ENCODE measurements at regions not wholly inside any gene's neighbourhood (a gene's known extent, or its start where the extent isn't known, plus 50 kb on each side); places are given as distances from the start of the nearest gene placed in this dataset.

DNA sequence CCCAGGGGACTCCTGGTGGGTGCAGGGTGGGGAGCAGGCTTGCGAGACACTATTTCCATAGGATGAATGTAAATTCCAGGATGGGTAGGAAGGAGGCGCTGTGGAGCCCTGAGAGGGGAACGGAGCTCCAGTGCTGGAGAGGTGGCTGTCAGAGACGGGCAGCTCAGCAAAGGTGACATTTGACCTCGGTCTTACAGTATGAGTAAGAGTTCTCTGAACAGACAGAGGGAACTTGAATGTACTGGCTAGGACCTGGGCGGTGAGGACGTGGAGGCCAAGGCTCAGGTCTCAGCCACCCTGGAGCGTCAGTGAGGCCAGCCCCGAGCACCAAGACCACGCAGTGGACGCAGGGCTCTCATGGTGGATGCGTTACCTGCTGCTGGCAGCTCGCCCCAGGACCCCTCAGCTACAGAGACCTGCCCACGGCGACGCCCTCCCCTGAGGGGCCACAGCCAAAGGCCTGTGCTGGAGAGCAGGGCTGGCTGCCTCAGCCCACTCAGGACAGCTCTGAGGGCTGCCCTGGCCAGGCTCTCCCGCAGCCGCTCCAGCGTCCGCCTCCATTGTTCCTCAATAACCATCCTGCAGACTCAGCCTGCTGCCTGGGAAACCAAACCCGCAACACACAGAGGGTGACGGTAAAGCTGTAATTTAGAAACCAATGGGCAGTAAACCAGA lies 65.9 kb upstream of the TNRC6C start:
- Histone ChIP-seq H3K27me3 (ENCODE audit: control insufficient read depth in 4 of 4, insufficient read depth in 4 of 4, low read length in 3 of 4) (no peaks in the 10 kb centered on the region), H3K4me1 (ENCODE audit: control insufficient read depth in 4 of 4, insufficient read depth in 4 of 4, low read length in 3 of 4) (peaks cover 0 to 8% (median 4%) of the 10 kb centered on the region in 4 donors), H3K9ac (ENCODE audit: low read depth in 1 of 2, low read length in 2 of 2) (no peak overlapping the region), H3K9me3 (ENCODE audit: control insufficient read depth in 4 of 4, low read length in 3 of 4) (no peaks in the 10 kb centered on the region), H3K27ac (ENCODE audit: low read depth in 1 of 2, low read length in 2 of 2) (no peak overlapping the region), H3K36me3 (ENCODE audit: control insufficient read depth in 4 of 4, insufficient read depth in 3 of 4, low read depth in 1 of 4, low read length in 3 of 4) (no peaks in the 10 kb centered on the region), H3K4me3 (ENCODE audit: low read depth in 1 of 3, low read length in 3 of 3) (no peak overlapping the region)
- TF ChIP-seq RXRA (IDR thresholded peaks at IDR 0.05), result no peak
- peak in 1 of 2 donors; percentile 4 for TF ChIP-seq RAD21 (IDR thresholded peaks at IDR 0.05)
- WGBS, result 81% methylated on average over 22 of the region's 22 CpGs
- no peak for DNase-seq (ENCODE audit: low spot score)

DNA sequence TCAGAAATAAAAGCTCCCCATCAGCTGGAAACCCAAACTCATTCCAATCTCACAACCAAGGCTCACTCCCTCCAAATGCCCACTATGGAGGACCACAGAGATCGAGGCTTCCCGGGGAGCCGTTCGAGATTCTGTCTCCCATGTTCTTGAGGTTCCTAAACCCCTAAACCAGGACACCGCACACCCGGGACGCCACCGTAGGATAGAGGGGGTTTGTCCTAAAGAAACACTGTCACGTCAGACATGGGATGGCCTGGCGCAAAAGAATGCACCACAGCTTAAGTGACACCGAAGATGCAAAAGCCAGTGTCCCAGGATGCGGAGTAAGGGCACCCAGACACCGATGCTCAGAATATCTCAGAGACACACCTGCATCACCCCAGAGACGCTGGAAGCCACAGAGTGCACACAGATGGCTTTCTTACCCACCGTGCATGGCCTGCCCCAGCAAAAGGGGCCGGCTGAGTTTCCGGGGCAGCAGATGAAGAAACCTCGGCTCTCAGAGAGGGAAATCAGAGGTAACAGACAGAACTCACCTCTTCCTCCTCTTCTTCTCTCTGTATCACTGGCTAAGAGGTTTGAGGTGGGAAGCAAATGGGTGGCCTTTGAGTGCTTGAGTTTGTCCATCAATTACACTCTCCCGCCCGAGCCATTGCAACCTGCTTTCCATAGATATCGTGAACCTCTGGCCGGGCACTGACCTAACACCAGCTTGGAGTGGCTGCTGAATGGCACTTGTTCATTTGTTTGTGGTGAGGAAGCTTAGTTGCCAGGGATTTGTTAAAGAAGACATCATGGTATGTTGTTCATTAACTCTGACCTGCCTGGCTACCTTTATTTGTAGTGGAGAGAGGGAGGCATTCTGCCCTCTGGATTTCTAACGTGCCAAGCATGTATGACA lies 65.1 kb upstream of the TNRC6C start:
- Histone ChIP-seq H3K9me3 (ENCODE audit: control insufficient read depth in 4 of 4, low read length in 3 of 4) (no peaks in the 10 kb centered on the region), H3K27me3 (ENCODE audit: control insufficient read depth in 4 of 4, insufficient read depth in 4 of 4, low read length in 3 of 4) (no peaks in the 10 kb centered on the region), H3K4me1 (ENCODE audit: control insufficient read depth in 4 of 4, insufficient read depth in 4 of 4, low read length in 3 of 4) (no peaks in the 10 kb centered on the region), H3K4me3 (ENCODE audit: low read depth in 1 of 3, low read length in 3 of 3) (no peak overlapping the region), H3K27ac (ENCODE audit: low read depth in 1 of 2, low read length in 2 of 2) (no peak overlapping the region), H3K9ac (ENCODE audit: low read depth in 1 of 2, low read length in 2 of 2) (no peak overlapping the region), H3K36me3 (ENCODE audit: control insufficient read depth in 4 of 4, insufficient read depth in 3 of 4, low read depth in 1 of 4, low read length in 3 of 4) (no peaks in the 10 kb centered on the region)
- TF ChIP-seq SP1 (IDR thresholded peaks at IDR 0.05) (no peak), FOXA2 (IDR thresholded peaks at IDR 0.05) (no peak), YY1 (IDR thresholded peaks at IDR 0.05) (no peak), GABPA (IDR thresholded peaks at IDR 0.05 in 1 of 2, conservative IDR thresholded peaks at IDR 0.05 in 1 of 2) (no peak), FOXA1 (IDR thresholded peaks at IDR 0.05) (no peak), HNF4G (IDR thresholded peaks at IDR 0.05) (no peak), HNF4A (conservative IDR thresholded peaks at IDR 0.05) (no peak), RAD21 (IDR thresholded peaks at IDR 0.05) (no peak), EGR1 (IDR thresholded peaks at IDR 0.05; ENCODE audit: low read depth in 2 of 2) (no peak), RXRA (IDR thresholded peaks at IDR 0.05) (no peak), JUND (IDR thresholded peaks at IDR 0.05) (no peak), NR2F2 (IDR thresholded peaks at IDR 0.05) (no peak), TAF1 (conservative IDR thresholded peaks at IDR 0.05) (no peak)
- TF ChIP-seq, protein P1, sequence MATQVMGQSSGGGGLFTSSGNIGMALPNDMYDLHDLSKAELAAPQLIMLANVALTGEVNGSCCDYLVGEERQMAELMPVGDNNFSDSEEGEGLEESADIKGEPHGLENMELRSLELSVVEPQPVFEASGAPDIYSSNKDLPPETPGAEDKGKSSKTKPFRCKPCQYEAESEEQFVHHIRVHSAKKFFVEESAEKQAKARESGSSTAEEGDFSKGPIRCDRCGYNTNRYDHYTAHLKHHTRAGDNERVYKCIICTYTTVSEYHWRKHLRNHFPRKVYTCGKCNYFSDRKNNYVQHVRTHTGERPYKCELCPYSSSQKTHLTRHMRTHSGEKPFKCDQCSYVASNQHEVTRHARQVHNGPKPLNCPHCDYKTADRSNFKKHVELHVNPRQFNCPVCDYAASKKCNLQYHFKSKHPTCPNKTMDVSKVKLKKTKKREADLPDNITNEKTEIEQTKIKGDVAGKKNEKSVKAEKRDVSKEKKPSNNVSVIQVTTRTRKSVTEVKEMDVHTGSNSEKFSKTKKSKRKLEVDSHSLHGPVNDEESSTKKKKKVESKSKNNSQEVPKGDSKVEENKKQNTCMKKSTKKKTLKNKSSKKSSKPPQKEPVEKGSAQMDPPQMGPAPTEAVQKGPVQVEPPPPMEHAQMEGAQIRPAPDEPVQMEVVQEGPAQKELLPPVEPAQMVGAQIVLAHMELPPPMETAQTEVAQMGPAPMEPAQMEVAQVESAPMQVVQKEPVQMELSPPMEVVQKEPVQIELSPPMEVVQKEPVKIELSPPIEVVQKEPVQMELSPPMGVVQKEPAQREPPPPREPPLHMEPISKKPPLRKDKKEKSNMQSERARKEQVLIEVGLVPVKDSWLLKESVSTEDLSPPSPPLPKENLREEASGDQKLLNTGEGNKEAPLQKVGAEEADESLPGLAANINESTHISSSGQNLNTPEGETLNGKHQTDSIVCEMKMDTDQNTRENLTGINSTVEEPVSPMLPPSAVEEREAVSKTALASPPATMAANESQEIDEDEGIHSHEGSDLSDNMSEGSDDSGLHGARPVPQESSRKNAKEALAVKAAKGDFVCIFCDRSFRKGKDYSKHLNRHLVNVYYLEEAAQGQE (IDR thresholded peaks at IDR 0.05), result no peak
- TF ChIP-seq, protein P2, sequence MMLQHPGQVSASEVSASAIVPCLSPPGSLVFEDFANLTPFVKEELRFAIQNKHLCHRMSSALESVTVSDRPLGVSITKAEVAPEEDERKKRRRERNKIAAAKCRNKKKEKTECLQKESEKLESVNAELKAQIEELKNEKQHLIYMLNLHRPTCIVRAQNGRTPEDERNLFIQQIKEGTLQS (IDR thresholded peaks at IDR 0.05), result no peak
- TF ChIP-seq, protein P3, sequence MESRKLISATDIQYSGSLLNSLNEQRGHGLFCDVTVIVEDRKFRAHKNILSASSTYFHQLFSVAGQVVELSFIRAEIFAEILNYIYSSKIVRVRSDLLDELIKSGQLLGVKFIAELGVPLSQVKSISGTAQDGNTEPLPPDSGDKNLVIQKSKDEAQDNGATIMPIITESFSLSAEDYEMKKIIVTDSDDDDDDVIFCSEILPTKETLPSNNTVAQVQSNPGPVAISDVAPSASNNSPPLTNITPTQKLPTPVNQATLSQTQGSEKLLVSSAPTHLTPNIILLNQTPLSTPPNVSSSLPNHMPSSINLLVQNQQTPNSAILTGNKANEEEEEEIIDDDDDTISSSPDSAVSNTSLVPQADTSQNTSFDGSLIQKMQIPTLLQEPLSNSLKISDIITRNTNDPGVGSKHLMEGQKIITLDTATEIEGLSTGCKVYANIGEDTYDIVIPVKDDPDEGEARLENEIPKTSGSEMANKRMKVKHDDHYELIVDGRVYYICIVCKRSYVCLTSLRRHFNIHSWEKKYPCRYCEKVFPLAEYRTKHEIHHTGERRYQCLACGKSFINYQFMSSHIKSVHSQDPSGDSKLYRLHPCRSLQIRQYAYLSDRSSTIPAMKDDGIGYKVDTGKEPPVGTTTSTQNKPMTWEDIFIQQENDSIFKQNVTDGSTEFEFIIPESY (IDR thresholded peaks at IDR 0.05), result no peak
- TF ChIP-seq, protein P4, sequence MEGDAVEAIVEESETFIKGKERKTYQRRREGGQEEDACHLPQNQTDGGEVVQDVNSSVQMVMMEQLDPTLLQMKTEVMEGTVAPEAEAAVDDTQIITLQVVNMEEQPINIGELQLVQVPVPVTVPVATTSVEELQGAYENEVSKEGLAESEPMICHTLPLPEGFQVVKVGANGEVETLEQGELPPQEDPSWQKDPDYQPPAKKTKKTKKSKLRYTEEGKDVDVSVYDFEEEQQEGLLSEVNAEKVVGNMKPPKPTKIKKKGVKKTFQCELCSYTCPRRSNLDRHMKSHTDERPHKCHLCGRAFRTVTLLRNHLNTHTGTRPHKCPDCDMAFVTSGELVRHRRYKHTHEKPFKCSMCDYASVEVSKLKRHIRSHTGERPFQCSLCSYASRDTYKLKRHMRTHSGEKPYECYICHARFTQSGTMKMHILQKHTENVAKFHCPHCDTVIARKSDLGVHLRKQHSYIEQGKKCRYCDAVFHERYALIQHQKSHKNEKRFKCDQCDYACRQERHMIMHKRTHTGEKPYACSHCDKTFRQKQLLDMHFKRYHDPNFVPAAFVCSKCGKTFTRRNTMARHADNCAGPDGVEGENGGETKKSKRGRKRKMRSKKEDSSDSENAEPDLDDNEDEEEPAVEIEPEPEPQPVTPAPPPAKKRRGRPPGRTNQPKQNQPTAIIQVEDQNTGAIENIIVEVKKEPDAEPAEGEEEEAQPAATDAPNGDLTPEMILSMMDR (IDR thresholded peaks at IDR 0.05; ENCODE audit: low read depth, low read length, missing input control), result no peak
- TF ChIP-seq, protein P5, sequence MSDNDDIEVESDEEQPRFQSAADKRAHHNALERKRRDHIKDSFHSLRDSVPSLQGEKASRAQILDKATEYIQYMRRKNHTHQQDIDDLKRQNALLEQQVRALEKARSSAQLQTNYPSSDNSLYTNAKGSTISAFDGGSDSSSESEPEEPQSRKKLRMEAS (IDR thresholded peaks at IDR 0.05), result no peak
- DNase-seq (ENCODE audit: low spot score), result no peak
- 90% methylated on average over 23 of the region's 23 CpGs for WGBS

Measured in liver (tissue), 8 donors.